GM21786 (cell line): ENCODE measurements at regions not wholly inside any gene's neighbourhood (a gene's known extent, or its start where the extent isn't known, plus 50 kb on each side); places are given as distances from the start of the nearest gene placed in this dataset.
A peak's percentile ranks its signal among the peaks of the same experiment; 100 is the strongest.

Experiments
- ATAC-seq: cut with Tn5 transposase; IDR thresholded peaks from one replicate; pipeline ENCODE4 v1.9.1; 2021; ENCODE audit not compliant: unreplicated experiment

DNA sequence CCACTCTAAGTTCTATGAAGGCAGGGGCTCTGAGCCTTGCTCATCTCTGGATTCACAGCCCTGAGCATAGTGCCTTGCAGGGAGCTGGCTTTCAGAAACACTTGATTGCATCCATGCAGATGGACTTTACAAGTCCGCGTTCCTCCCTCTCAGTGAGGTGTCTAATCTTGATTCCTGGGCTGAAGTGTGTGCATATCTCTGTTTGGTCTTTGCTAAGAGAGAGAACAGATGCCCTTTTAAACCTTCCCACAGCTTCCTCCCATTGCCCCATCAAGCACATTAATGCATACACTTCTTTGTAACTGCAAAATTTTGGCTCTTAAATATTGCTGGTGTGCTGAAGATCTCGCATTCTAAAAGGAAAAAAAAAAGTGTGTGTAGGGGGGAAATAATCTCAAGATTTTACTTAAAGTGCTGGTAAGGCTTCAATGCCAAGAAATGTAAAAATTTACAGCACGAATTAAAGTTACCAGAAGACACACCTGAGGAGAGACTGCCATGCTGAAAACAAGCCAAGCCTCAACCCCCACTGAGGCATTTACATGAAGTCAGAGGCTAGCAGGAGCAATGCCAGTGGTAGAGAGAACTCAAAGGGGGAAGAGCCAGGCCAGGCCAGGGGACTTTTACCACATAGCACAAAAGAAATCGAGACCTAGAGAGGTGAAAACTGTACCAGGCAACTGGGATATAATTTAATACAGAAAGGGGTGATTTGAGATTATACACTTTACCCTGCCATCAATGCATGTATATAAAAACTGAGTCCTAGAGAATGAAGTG, 492.1 kb downstream of the SOX6 start:
- ATAC-seq = no peak

- ATAC-seq = no peak
Measured at GRCh38 chr11:15865212-15865987, 490.9 kb downstream of the SOX6 start.

DNA sequence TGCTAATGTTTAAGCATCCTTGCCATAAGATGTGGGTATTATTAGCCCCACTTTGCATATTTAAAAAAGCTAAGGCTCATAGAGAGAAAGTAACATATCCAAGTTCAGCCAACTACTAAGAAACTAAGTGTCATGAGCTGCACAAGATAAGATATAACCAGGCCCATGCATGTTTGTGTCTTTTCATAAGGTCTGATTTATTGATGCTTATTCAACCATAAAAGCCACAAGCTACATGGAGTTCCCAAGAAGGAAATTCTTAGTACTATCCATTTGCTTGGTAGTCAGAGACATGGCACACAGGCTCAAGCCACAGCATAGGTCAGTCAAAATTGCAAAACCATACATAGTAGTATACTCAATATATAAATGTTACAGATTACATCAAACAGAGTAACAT, 488.5 kb downstream of the SOX6 start:
- no peak for ATAC-seq

- no peak for ATAC-seq
Measured at GRCh38 chr11:15870911-15871310, 485.4 kb downstream of the SOX6 start.

- no peak for ATAC-seq
Measured at GRCh38 chr11:15871904-15872626, 484.3 kb downstream of the SOX6 start.

DNA sequence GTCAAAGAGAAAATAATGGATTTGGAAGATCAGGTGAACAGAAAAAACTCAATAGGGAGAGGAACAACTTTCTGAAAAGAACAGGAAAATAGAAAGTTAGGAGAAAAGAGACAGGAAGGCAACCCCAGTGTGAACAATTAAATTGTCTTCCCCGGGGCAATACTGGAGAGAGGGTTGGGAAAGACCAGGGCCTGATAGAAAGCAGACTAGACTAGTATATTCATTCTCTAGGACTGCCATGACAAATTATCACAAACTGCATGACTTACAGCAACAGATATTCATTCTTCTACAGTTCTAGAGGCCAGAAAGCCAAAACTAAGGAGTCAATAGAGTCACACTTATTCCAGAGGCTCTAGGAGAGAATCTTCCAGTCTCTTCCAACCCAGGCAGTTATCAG, 482.8 kb downstream of the SOX6 start:
- no peak for ATAC-seq

DNA sequence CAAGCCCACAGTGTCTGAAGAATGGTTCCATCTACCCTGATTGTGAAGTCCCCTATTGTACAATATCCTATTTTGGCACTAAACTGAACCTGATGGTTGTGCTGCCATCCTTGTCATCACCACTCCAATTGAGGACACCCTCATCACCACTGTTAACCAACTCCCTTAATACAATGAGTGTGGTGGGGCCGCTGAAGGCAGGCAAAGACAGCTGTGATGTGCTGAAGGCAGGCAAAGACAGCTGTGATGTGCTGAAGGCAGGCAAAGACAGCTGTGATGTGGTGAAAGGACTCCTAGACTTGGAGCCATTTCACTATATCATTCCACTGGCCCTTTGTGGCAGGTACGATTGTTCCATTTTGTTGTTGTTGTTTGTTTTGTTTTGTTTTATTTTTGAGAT, 481.6 kb downstream of the SOX6 start:
- no peak for ATAC-seq

- no peak for ATAC-seq
Measured at GRCh38 chr11:15875393-15875792, 481.0 kb downstream of the SOX6 start.

DNA sequence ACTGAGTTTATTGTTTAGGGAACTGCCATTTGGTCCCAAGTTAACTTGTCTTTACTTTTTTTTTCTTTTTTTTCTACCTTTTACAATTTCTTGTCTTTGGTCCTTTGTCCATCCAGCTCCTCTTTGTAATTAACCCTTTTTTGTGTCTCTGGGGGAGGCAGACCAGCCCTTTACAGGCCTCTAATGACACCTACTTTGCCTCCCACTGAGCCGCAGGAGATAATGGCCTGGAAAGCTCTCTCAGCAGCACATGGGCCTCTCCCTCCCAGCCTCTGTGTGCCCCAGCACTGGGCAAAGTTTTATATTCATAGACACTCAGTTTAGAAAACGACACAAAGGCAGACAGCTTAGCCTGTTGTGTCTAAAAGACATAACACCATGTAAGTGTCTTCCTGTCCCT, 480.4 kb downstream of the SOX6 start:
- ATAC-seq = no peak

- ATAC-seq = peak; percentile 52
Measured at GRCh38 chr11:15878756-15879155, 477.6 kb downstream of the SOX6 start.

GRCh38 chr11:15880291-15880690, 476.1 kb downstream of the SOX6 start:
- no peak for ATAC-seq

DNA sequence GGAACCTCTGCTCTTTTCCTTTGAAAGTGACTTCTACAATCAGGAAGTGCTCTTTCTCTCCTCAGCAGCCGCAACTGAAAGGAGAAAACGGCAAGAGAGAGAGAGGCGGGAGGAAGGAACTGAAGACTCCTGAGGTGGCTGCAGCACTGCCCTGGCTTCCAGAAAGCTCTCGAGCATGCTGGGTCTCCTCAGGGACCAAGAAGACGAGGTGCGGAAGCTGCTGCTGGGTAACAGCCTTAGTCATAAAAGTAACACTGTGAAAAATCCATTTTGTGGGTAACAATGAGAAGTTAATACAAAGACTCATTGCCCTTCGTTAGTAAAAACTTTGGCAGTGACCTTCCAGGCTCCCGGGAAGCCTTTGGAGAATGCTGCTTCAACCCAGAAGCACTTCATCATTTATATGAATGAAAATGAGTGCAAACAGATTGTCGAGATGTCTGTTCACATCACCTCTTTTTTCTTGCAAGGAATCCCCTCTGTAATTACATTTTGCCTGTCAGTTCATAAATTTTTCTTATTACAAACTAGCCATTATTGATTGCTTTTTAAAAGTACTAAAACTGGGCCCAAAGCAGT, 473.4 kb downstream of the SOX6 start:
- ATAC-seq = no peak

DNA sequence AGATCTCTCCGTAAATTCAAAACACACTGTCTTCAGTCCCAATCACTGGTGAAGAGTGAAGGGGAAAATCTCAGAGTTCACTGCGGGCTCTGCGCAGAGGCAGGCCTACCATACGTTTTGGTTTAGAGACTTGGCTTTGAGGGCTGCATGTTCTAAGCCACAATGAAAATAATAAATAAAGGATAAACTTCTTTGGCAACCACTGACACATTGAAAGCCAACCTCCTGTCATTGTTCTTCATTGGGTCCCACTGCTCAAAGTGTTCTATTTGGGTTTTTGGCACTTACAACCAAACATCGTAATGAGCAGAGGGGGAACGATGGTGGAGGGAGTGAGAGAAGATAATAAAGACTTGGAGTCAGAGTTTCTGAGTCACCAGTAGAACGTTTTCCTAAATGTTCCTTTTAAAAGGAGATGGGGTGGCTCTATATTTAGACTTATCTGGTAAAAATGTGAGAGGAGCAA, 472.9 kb downstream of the SOX6 start:
- no peak for ATAC-seq

GRCh38 chr11:15884141-15884540, 472.2 kb downstream of the SOX6 start:
- ATAC-seq = no peak

DNA sequence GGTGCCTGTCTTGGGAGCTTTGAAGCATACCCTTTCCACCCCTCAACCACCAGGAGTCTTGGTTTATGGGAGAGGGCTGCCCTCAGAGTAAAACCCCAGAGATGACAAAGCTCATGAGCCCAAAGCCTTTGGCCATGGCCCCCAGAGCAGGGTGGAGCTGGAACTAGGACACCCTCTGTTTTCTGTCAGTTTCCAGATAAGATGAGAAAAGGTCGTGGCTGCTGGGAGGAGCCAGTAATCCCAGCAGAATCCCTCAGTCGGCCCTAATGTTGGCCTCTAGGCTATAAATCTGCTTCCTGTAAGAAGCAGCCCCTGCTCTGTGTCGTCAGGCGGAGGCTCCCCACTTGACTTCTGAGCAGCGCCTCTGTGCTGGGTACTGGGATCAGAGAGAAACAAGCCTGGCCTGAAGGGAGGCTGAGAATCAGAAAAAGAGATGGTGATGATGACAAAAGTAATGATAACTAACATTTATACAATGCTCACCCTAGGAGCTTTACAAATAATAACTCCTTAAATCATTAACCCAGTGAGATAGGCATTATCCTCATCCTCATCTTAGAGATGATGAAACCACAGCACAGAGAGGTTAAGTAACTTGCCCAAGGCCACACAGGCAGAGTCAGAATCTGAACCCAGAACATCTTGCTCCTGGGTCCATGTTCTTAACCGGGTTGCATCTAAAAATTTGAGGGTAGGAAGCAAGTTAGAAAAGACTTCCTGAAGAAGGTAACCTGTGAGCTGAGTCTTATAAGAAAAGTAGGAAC, 471.4 kb downstream of the SOX6 start:
- no peak for ATAC-seq

DNA sequence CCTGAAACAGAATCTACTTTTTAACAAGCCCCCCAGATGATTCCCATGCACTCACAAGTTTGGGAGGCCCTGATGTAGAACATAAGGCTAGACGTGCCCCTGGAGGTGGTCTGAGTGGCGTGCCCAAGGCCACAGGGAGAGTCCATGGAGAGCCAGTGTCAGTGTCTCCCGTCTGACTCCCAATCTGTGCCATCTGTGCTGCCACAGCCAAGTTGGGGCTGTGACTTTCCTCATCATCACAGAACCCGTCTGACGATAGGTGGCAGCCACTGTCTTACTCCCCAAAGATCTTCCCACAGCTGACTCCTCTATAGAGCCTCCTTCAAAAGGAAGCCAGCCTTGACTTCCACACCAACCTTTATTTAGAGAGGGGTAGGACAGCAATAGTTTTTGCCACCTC, 470.5 kb downstream of the SOX6 start:
- no peak for ATAC-seq

GRCh38 chr11:15886299-15886698, 470.0 kb downstream of the SOX6 start:
- ATAC-seq = no peak

DNA sequence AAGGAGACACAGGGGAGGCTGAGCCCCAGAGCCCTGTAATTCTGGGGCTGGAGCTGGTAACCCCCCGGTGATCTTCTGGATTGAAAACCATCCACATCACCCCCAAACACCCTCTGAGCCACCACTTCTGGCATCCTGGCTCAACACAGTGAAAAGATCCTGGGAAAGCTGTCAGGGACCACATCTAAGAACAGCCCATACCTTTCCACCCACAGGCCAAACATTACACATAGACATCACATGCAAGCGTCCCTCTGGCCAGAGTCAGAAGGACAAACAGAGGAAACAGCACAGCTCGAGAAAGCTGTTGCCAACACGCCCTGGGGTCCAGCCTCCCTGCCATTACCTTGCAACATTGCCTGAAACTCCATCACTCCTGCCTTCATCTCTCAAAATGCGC, 469.5 kb downstream of the SOX6 start:
- no peak for ATAC-seq

GRCh38 chr11:15888556-15889345, 467.6 kb downstream of the SOX6 start:
- ATAC-seq = no peak
